ENCODE measurements at regions not wholly inside any gene's neighbourhood (a gene's known extent, or its start where the extent isn't known, plus 50 kb on each side); places are given as distances from the start of the nearest gene placed in this dataset.

DNA sequence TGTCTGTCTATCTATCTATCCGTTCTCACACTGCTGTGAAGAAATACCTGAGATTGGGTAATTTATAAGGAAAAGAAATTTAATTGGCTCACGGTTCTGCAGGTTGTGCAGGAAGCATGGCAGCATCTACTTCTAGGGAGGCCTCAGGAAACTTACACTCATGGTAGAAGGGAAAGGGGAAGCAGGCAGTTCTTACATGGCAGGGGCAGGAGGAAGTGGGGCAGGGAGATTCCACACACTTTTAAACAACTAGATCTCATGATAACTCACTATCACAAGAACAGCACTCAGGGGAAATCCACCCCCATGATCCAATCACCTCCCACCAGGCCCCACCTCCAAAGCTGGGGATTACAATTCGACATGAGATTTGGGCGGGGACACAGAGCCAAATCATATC is 105.3 kb downstream of the SLC10A2 start:
- no peak overlapping the region for H3K4me2 ChIP-seq (ENCODE audit: extremely low read depth, insufficient read depth, low read length)
- no peaks in the 10 kb centered on the region for H3K9me3 ChIP-seq (ENCODE audit: control insufficient read depth, insufficient read depth, low read depth, low read length)
- no peaks in the 10 kb centered on the region for H3K36me3 ChIP-seq (ENCODE audit: control insufficient read depth, insufficient read depth, low read length)
- no peaks in the 10 kb centered on the region for H4K20me1 ChIP-seq (ENCODE audit: control insufficient read depth, extremely low read depth, insufficient read depth, low read length)
- no peak overlapping the region for H3K4me3 ChIP-seq (replicated peaks in 1 of 4; ENCODE audit: control extremely low read depth in 1 of 4, insufficient read depth in 1 of 4, low read depth in 3 of 4, low read length in 4 of 4)
- H3K27me3 ChIP-seq (ENCODE audit: control insufficient read depth, insufficient read depth, low read length) = no peaks in the 10 kb centered on the region
- H3K27ac ChIP-seq (ENCODE audit: insufficient read depth, low read length) = no peak overlapping the region
- no peak overlapping the region for H3K9ac ChIP-seq (ENCODE audit: insufficient read depth, low read length)
- no peak for DNase-seq (ENCODE audit: low read depth in 2 of 2)
- no peaks in the 10 kb centered on the region for H3K4me1 ChIP-seq (ENCODE audit: control insufficient read depth, extremely low read depth, insufficient read depth, low read length)
- TF ChIP-seq CTCF (conservative IDR thresholded peaks at IDR 0.05 in 1 of 2, IDR thresholded peaks at IDR 0.05 in 1 of 2; ENCODE audit: low read depth in 1 of 2, low read length in 2 of 2) (no peak), EZH2 (IDR thresholded peaks at IDR 0.05; ENCODE audit: low read length, missing control alignments) (no peak)
- H3K79me2 ChIP-seq (ENCODE audit: control insufficient read depth, insufficient read depth, low read length) = no peaks in the 10 kb centered on the region
- H2AFZ ChIP-seq (ENCODE audit: low read length) = no peak overlapping the region

DNA sequence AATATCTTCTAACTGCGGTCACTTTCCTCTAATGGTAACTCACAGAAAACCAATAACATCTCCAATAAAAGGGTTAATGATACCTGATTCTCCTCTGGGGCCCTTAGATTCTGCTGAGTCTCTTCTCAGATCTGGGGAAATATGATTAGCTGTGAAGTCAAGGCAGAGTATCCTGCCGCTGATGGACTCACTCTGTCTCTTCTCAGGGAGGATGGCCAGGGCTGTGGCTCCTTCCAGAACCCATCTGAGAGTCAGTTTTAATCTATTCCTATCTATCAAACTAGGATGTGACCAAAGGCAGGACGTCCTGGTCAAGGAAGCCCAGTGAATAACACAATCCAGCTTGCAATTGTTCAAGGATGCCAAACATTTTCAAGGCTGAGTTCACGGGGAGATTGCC is 109.8 kb downstream of the SLC10A2 start:
- H3K27ac ChIP-seq (ENCODE audit: insufficient read depth, low read length) = no peak overlapping the region
- H2AFZ ChIP-seq (ENCODE audit: low read length) = no peak overlapping the region
- no peaks in the 10 kb centered on the region for H4K20me1 ChIP-seq (ENCODE audit: control insufficient read depth, extremely low read depth, insufficient read depth, low read length)
- H3K9me3 ChIP-seq (ENCODE audit: control insufficient read depth, insufficient read depth, low read depth, low read length) = no peaks in the 10 kb centered on the region
- no peak overlapping the region for H3K9ac ChIP-seq (ENCODE audit: insufficient read depth, low read length)
- no peak overlapping the region for H3K4me2 ChIP-seq (ENCODE audit: extremely low read depth, insufficient read depth, low read length)
- H3K4me1 ChIP-seq (ENCODE audit: control insufficient read depth, extremely low read depth, insufficient read depth, low read length) = no peaks in the 10 kb centered on the region
- no peak for DNase-seq (ENCODE audit: low read depth in 2 of 2)
- H3K27me3 ChIP-seq (ENCODE audit: control insufficient read depth, insufficient read depth, low read length) = no peaks in the 10 kb centered on the region
- H3K36me3 ChIP-seq (ENCODE audit: control insufficient read depth, insufficient read depth, low read length) = no peaks in the 10 kb centered on the region
- no peak overlapping the region for H3K4me3 ChIP-seq (replicated peaks in 1 of 4; ENCODE audit: control extremely low read depth in 1 of 4, insufficient read depth in 1 of 4, low read depth in 3 of 4, low read length in 4 of 4)
- no peaks in the 10 kb centered on the region for H3K79me2 ChIP-seq (ENCODE audit: control insufficient read depth, insufficient read depth, low read length)
- TF ChIP-seq EZH2 (IDR thresholded peaks at IDR 0.05; ENCODE audit: low read length, missing control alignments) = no peak
- no peak for TF ChIP-seq CTCF (conservative IDR thresholded peaks at IDR 0.05 in 1 of 2, IDR thresholded peaks at IDR 0.05 in 1 of 2; ENCODE audit: low read depth in 1 of 2, low read length in 2 of 2)

DNA sequence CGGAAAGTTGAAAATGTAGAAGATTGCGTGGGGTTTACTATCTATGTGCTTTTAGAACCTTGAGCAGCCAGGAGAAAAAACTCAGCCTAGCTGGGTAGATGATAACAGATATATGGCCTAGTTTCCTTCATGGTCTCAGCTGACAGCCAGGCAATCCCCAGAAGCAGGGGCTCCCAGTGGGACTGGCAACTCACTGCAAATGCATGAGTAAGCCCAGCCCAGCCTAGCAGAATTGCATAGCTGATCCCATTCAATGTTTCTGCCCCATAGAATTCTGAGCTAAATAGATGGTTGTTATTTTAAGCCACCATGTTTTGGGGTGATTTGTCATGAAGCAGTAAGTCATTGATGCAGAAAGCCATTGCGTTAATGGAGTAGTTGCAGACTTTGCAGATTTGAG is 108.5 kb downstream of the ERCC5 start:
- H3K36me3 ChIP-seq (ENCODE audit: control insufficient read depth, insufficient read depth, low read length) = no peaks in the 10 kb centered on the region
- H3K27ac ChIP-seq (ENCODE audit: insufficient read depth, low read length) = no peak overlapping the region
- DNase-seq (ENCODE audit: low read depth in 2 of 2) = no peak
- no peaks in the 10 kb centered on the region for H3K9me3 ChIP-seq (ENCODE audit: control insufficient read depth, insufficient read depth, low read depth, low read length)
- H3K4me3 ChIP-seq (replicated peaks in 1 of 4; ENCODE audit: control extremely low read depth in 1 of 4, insufficient read depth in 1 of 4, low read depth in 3 of 4, low read length in 4 of 4) = no peak overlapping the region
- H3K4me1 ChIP-seq (ENCODE audit: control insufficient read depth, extremely low read depth, insufficient read depth, low read length) = no peaks in the 10 kb centered on the region
- TF ChIP-seq EZH2 (IDR thresholded peaks at IDR 0.05; ENCODE audit: low read length, missing control alignments) = no peak
- no peak for TF ChIP-seq CTCF (conservative IDR thresholded peaks at IDR 0.05 in 1 of 2, IDR thresholded peaks at IDR 0.05 in 1 of 2; ENCODE audit: low read depth in 1 of 2, low read length in 2 of 2)
- no peaks in the 10 kb centered on the region for H3K79me2 ChIP-seq (ENCODE audit: control insufficient read depth, insufficient read depth, low read length)
- H3K4me2 ChIP-seq (ENCODE audit: extremely low read depth, insufficient read depth, low read length) = no peak overlapping the region
- H2AFZ ChIP-seq (ENCODE audit: low read length) = no peak overlapping the region
- no peak overlapping the region for H3K9ac ChIP-seq (ENCODE audit: insufficient read depth, low read length)
- no peaks in the 10 kb centered on the region for H4K20me1 ChIP-seq (ENCODE audit: control insufficient read depth, extremely low read depth, insufficient read depth, low read length)
- no peaks in the 10 kb centered on the region for H3K27me3 ChIP-seq (ENCODE audit: control insufficient read depth, insufficient read depth, low read length)

Measured in fibroblast of lung (primary cell).